ENCODE measurements at regions not wholly inside any gene's neighbourhood (a gene's known extent, or its start where the extent isn't known, plus 50 kb on each side); places are given as distances from the start of the nearest gene placed in this dataset.

- no TSS peak for BruUV-seq (replicated peaks)
- POLR2A ChIA-PET, result no interaction called here
Measured at GRCh38 chr4:35166466-35166865, 1077.8 kb downstream of the ARAP2 start.

More at GRCh38 chr4:35166466-35166865, 1077.8 kb downstream of the ARAP2 start:
- no peaks in the 10 kb centered on the region for H3K79me2 ChIP-seq (ENCODE audit: insufficient read depth, low read length)
- no peak overlapping the region for H3K27ac ChIP-seq (ENCODE audit: low read depth, low read length)
- no peaks in the 10 kb centered on the region for H3K4me1 ChIP-seq (ENCODE audit: control insufficient read depth in 1 of 2, insufficient read depth in 2 of 2, low read length in 2 of 2)
- 0 out of 2 replicates have a peak, but pooled peaks cover 3% of the 10 kb centered on the region for H3K9me2 ChIP-seq (ENCODE audit: insufficient read depth)
- ATAC-seq, result no peak
- DNase-seq (ENCODE audit: low read depth, low spot score), result no peak
- H3K36me3 ChIP-seq (ENCODE audit: control insufficient read depth in 1 of 2, insufficient read depth in 2 of 2, low read length in 2 of 2), result no peaks in the 10 kb centered on the region
- H2AFZ ChIP-seq (ENCODE audit: low read depth, low read length, poor library complexity, severe bottlenecking), result no peak overlapping the region
- CTCF ChIA-PET, result no interaction called here
- H3K27me3 ChIP-seq (ENCODE audit: insufficient read depth, low read length), result no peaks in the 10 kb centered on the region
- H3K9me3 ChIP-seq (ENCODE audit: control insufficient read depth in 1 of 2, insufficient read depth in 1 of 2, low read depth in 1 of 2, low read length in 2 of 2), result no peaks in the 10 kb centered on the region
- RAD21 ChIA-PET (ENCODE audit: low non-redundant PET in 1 of 2, low total read pairs in 2 of 2, uncharacterized antibody in 2 of 2, unreplicated experiment in 2 of 2), result no interaction called here
- TF ChIP-seq SRF (IDR thresholded peaks at IDR 0.05; ENCODE audit: low read depth) (no peak), ZNF274 (IDR thresholded peaks at IDR 0.05; ENCODE audit: low read depth, low read length) (no peak), TCF7L2 (IDR thresholded peaks at IDR 0.05; ENCODE audit: borderline replicate concordance, extremely low read depth, insufficient read depth, insufficient read length) (no peak), CTCF (IDR thresholded peaks at IDR 0.05 in 2 of 3, conservative IDR thresholded peaks at IDR 0.05 in 1 of 3; ENCODE audit: borderline replicate concordance in 1 of 3, insufficient read depth in 1 of 3, low read depth in 2 of 3, low read length in 2 of 3) (no peak), CBX3 (IDR thresholded peaks at IDR 0.05; ENCODE audit: low read depth) (no peak), SP1 (IDR thresholded peaks at IDR 0.05; ENCODE audit: low read depth) (no peak)
- TF ChIP-seq, protein P1, sequence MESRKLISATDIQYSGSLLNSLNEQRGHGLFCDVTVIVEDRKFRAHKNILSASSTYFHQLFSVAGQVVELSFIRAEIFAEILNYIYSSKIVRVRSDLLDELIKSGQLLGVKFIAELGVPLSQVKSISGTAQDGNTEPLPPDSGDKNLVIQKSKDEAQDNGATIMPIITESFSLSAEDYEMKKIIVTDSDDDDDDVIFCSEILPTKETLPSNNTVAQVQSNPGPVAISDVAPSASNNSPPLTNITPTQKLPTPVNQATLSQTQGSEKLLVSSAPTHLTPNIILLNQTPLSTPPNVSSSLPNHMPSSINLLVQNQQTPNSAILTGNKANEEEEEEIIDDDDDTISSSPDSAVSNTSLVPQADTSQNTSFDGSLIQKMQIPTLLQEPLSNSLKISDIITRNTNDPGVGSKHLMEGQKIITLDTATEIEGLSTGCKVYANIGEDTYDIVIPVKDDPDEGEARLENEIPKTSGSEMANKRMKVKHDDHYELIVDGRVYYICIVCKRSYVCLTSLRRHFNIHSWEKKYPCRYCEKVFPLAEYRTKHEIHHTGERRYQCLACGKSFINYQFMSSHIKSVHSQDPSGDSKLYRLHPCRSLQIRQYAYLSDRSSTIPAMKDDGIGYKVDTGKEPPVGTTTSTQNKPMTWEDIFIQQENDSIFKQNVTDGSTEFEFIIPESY (IDR thresholded peaks at IDR 0.05; ENCODE audit: extremely low read depth, insufficient replicate concordance, low read length), result no peak
- TF ChIP-seq, protein P2, sequence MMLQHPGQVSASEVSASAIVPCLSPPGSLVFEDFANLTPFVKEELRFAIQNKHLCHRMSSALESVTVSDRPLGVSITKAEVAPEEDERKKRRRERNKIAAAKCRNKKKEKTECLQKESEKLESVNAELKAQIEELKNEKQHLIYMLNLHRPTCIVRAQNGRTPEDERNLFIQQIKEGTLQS (IDR thresholded peaks at IDR 0.05), result no peak
- intact Hi-C loops (cut with micrococcal nuclease), result no loop called here
- no peak overlapping the region for H3K9ac ChIP-seq (ENCODE audit: low read length)
- no peaks in the 10 kb centered on the region for H4K20me1 ChIP-seq (ENCODE audit: insufficient read depth)
- no peak overlapping the region for H3K4me2 ChIP-seq (ENCODE audit: low read length)
- no peak overlapping the region for H3K4me3 ChIP-seq (replicated peaks in 1 of 2; ENCODE audit: low read depth in 1 of 2, low read length in 2 of 2)

All from HCT116 (cell line).